ENCODE measurements at regions not wholly inside any gene's neighbourhood (a gene's known extent, or its start where the extent isn't known, plus 50 kb on each side); places are given as distances from the start of the nearest gene placed in this dataset.

GRCh38 chr4:157821814-157822213, 351.0 kb downstream of the GASK1B start:
- TF ChIP-seq CTCF (IDR thresholded peaks at IDR 0.05) (no peak), POLR2A (IDR thresholded peaks at IDR 0.05) (no peak)
